Endothelial cell of umbilical vein (primary cell): ENCODE measurements at regions not wholly inside any gene's neighbourhood (a gene's known extent, or its start where the extent isn't known, plus 50 kb on each side); places are given as distances from the start of the nearest gene placed in this dataset.

Experiments used
- BruUV-seq: library from RNA; stranded (reverse); fragments of 400-500 nt; replicated peaks from 2 replicates; lab custom pipeline; 2021; lab: Mats Ljungman, UMichigan
- CTCF ChIA-PET: fragments of 300-600, 350-600 bp; sonication (Branson Sonifier 250); formaldehyde crosslinking; loops from one replicate; lab custom pipeline; 2021; ENCODE audit warnings: antibody characterized with exemption, inconsistent platforms; lab: Charles Lee
- POLR2A ChIA-PET: fragments of 300-600, 350-600 bp; sonication (Branson Sonifier 250); formaldehyde crosslinking; loops from one replicate; lab custom pipeline; 2021; ENCODE audit warnings: antibody characterized with exemption, inconsistent platforms; lab: Charles Lee
- DNase-seq: peaks from one replicate; pipeline ENCODE4 v3.0.0-alpha.2; 2011; ENCODE audit warnings: low read depth, low spot score
- FAIRE-seq: peaks from 2 replicates; lab custom pipeline; 2011; peaks lifted over from hg19 to GRCh38; lab: Jason Lieb, UNC
- H2AFZ ChIP-seq: 2 replicates; pipeline ENCODE4 v1.6.0; 2012; ENCODE audit warnings: low read depth, low read length, control low read depth, inconsistent platforms
- H3K27ac ChIP-seq: 2 replicates; pipeline ENCODE4 v1.5.1; 2011; ENCODE audit warnings: low read depth, mild to moderate bottlenecking, control low read depth, low read length, moderate library complexity; ENCODE audit not compliant: insufficient read depth
- H3K27me3 ChIP-seq, 2 experiments: 2 replicates each; pipeline versions ENCODE4 v1.6.0 to v1.6.1; 2011; ENCODE audit warnings: low read length in 2 of 2, mixed read lengths in 1 of 2; ENCODE audit not compliant: control insufficient read depth in 2 of 2, insufficient read depth in 2 of 2
- H3K36me3 ChIP-seq, 2 experiments: 2 replicates in 1 of 2; 3 replicates in 1 of 2; pipeline ENCODE4 v1.5.1; 2011; ENCODE audit warnings: low read length in 2 of 2, mild to moderate bottlenecking in 1 of 2, moderate library complexity in 1 of 2; ENCODE audit not compliant: control insufficient read depth in 2 of 2, insufficient read depth in 2 of 2; ENCODE audit errors: extremely low read depth in 1 of 2
- H3K4me1 ChIP-seq: 3 replicates; pipeline ENCODE4 v1.5.1; 2011; ENCODE audit warnings: mild to moderate bottlenecking, low read length; ENCODE audit not compliant: control insufficient read depth, insufficient read depth; ENCODE audit errors: extremely low read depth
- H3K4me2 ChIP-seq: 2 replicates; pipeline ENCODE4 v1.6.1; 2011; ENCODE audit warnings: low read length, control low read depth, mixed read lengths; ENCODE audit not compliant: insufficient read depth
- H3K4me3 ChIP-seq, 3 experiments: fragments of 200-600 bp in 1 of 3; sonication (generic), shearing (Covaris generic) in 1 of 3; replicated peaks in 1 of 3; 2 replicates each; pipeline ENCODE4 v1.5.1; 2011 to 2016; ENCODE audit warnings: control low read depth in 3 of 3, low read length in 3 of 3, mild to moderate bottlenecking in 2 of 3, inconsistent platforms in 1 of 3, low read depth in 1 of 3, moderate library complexity in 1 of 3; ENCODE audit not compliant: insufficient read depth in 1 of 3
- H3K79me2 ChIP-seq: 2 replicates; pipeline ENCODE4 v1.6.0; 2012; ENCODE audit warnings: low read length, inconsistent platforms; ENCODE audit not compliant: control insufficient read depth, insufficient read depth
- H3K9ac ChIP-seq: replicated peaks from 2 replicates; pipeline ENCODE3; 2011; ENCODE audit warnings: low read length, control low read depth; ENCODE audit not compliant: insufficient read depth; ENCODE audit errors: extremely low read depth
- H3K9me1 ChIP-seq: replicated peaks from 3 replicates; pipeline ENCODE4 v1.6.0; 2011; ENCODE audit warnings: mild to moderate bottlenecking, low read length; ENCODE audit not compliant: control insufficient read depth, insufficient read depth; ENCODE audit errors: extremely low read depth
- H3K9me3 ChIP-seq: replicated peaks from 2 replicates; pipeline ENCODE4 v1.5.1; 2012; ENCODE audit warnings: low read length, inconsistent platforms; ENCODE audit not compliant: control insufficient read depth, insufficient read depth
- H4K20me1 ChIP-seq: replicated peaks from 2 replicates; pipeline ENCODE3; 2011; ENCODE audit warnings: mild to moderate bottlenecking, low read length; ENCODE audit not compliant: control insufficient read depth, insufficient read depth; ENCODE audit errors: extremely low read depth
- EZH2 ChIP-seq: IDR thresholded peaks from 2 replicates; pipeline ENCODE4 v1.6.1; 2012; ENCODE audit warnings: borderline replicate concordance, low read depth, mild to moderate bottlenecking, moderate library complexity, low read length, inconsistent platforms; ENCODE audit not compliant: severe bottlenecking
- GATA2 ChIP-seq: IDR thresholded peaks from 2 replicates; pipeline ENCODE4 v1.7.0; 2011; ENCODE audit warnings: low read depth, mild to moderate bottlenecking, moderate library complexity, mixed read lengths, low read length; ENCODE audit not compliant: insufficient read length, insufficient read depth
- MYC ChIP-seq: IDR thresholded peaks from one replicate; pipeline ENCODE4 v1.6.1; 2011; ENCODE audit warnings: mild to moderate bottlenecking, low read depth, low read length
- POLR2A ChIP-seq: IDR thresholded peaks from 2 replicates; pipeline ENCODE4 v1.6.1; 2012; ENCODE audit warnings: low read depth, mild to moderate bottlenecking, control low read depth, low read length
- POLR2AphosphoS5 ChIP-seq: IDR thresholded peaks from 2 replicates; pipeline ENCODE4 v1.6.1; 2012; ENCODE audit warnings: low read depth, mild to moderate bottlenecking, control low read depth, low read length, moderate library complexity; ENCODE audit not compliant: insufficient read depth
- dilution Hi-C: fragments of 300-500 bp; cut with MboI; formaldehyde crosslinking; loops from one replicate; pipeline ENCODE4 v1.15.0; 2019; ENCODE audit warnings: low sequenced_read_pairs; ENCODE audit not compliant: extremely low pct_ligation_motif_present
- intact Hi-C: fragments of 100-400 bp; cut with micrococcal nuclease; formaldehyde crosslinking; loops from one replicate; pipeline ENCODE4 v1.10.0; 2022

DNA sequence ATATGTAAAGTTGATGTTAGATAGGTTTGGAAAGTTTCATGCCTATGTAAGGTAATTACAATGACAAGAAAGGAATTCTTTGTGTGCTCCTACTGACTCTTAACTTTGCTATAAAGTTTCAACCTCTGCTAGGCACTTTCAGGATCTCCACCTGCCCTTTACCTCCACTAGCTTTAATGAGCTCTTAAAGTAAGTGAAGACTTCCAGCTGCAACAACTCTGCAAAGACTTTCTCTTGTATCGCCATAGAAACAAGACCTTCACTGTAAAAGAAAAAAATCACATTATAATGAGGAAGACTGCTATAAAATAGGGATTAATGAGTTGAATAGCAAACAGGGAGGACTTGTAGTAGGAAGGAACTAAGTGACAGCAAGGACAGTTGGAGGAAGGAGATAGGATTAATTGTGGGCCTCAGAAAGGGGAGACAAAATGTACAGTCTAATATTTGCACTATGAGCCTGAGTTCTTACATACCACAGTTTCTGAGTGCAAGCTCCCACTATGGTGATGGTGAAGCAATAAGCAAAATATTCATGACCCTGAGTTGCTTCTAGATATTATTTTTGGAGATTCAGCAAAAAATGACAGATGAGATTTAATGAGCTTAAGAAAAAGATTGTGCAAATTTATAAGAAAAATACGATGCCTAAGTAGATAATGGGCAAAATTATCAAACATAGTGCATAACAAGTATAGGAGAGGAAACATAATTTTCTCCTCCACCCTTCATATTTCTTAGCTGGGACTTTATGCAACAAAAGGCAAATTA is 66.7 kb downstream of the DHRS2 start:
- no peaks in the 10 kb centered on the region for H3K4me1 ChIP-seq
- no peaks in the 10 kb centered on the region for H3K79me2 ChIP-seq
- FAIRE-seq (no peak), DNase-seq (no peak)
- intact Hi-C loops (no loop called here), dilution Hi-C loops (no loop called here)
- CTCF ChIA-PET = interaction anchor here (1.0 to 1.2 kb wide), 2 partner anchors 10 to 24 kb away, joined by 3 read pairs; no protein-coding TSS in a partner anchor
- H3K27ac ChIP-seq = no peak overlapping the region
- no peaks in the 10 kb centered on the region for H4K20me1 ChIP-seq
- BruUV-seq = no TSS peak
- no peaks in the 10 kb centered on the region for H3K27me3 ChIP-seq
- TF ChIP-seq POLR2AphosphoS5 (no peak), EZH2 (no peak), GATA2 (no peak), POLR2A (no peak)
- H3K4me3 ChIP-seq = no peak overlapping the region
- no peak overlapping the region for H3K4me2 ChIP-seq
- POLR2A ChIA-PET = no interaction called here
- H3K9ac ChIP-seq = no peak overlapping the region
- H3K9me1 ChIP-seq = no peaks in the 10 kb centered on the region
- no peaks in the 10 kb centered on the region for H3K9me3 ChIP-seq
- H3K36me3 ChIP-seq = no peaks in the 10 kb centered on the region
- no peak overlapping the region for H2AFZ ChIP-seq

DNA sequence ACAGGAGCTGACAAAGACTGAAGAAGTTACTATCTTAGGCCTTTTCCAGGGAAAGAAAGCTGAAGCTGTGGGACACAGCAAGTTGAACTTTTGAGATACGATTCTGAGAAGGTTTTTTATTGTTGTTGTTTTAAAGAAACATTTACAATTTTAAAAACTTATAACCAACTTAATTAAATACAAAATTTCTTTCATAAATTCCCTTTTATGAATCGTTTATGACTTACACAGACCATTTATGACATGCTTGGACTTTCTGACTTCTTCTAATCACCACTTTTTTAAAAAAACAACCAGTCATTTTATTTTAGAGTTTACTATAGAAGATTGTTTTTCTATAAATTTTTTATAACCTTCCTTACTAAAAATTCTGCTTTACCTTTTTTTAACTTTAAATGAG is 68.7 kb downstream of the DHRS2 start:
- no peaks in the 10 kb centered on the region for H3K9me1 ChIP-seq
- dilution Hi-C loops = no loop called here
- no peaks in the 10 kb centered on the region for H3K79me2 ChIP-seq
- no peak for TF ChIP-seq GATA2
- TF ChIP-seq POLR2AphosphoS5 = no peak
- TF ChIP-seq POLR2A = no peak
- no peak for TF ChIP-seq MYC
- no TSS peak for BruUV-seq
- H3K4me2 ChIP-seq = no peak overlapping the region
- CTCF ChIA-PET = no interaction called here
- no peak overlapping the region for H3K9ac ChIP-seq
- no peaks in the 10 kb centered on the region for H3K27me3 ChIP-seq
- H4K20me1 ChIP-seq = no peaks in the 10 kb centered on the region
- no peaks in the 10 kb centered on the region for H3K4me1 ChIP-seq
- no peaks in the 10 kb centered on the region for H3K36me3 ChIP-seq
- DNase-seq (no peak), FAIRE-seq (no peak)
- intact Hi-C loops = no loop called here
- H2AFZ ChIP-seq = no peak overlapping the region
- H3K27ac ChIP-seq = no peak overlapping the region
- POLR2A ChIA-PET = no interaction called here
- no peaks in the 10 kb centered on the region for H3K9me3 ChIP-seq
- H3K4me3 ChIP-seq = no peak overlapping the region
